Fibroblast of skin of scalp (primary cell): ENCODE measurements at regions not wholly inside any gene's neighbourhood (a gene's known extent, or its start where the extent isn't known, plus 50 kb on each side); places are given as distances from the start of the nearest gene placed in this dataset.
A peak's percentile ranks its signal among the peaks of the same experiment; 100 is the strongest.

Experiments
- DNase-seq: peaks from one replicate; pipeline ENCODE4 v3.0.0-alpha.2; 2013

DNA sequence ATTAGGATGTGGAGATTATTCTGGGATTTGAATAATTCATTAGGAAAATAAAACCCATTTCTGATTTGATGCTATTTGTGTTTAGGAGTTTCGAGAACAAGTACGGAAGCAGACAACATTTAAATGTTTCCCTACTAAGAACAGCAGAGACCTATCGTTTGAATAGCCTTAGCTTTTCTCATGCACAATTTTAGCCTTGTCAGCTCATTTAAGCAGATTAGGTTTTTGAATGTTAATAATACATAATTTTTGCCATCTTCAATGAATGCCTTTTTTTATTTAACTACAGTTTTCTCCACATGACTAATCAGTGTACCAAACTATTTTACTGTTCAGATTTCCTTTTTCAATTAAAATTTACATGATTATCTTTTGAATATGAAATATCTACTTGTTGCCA is 592.0 kb downstream of the BCKDHB start:
- no peak for DNase-seq

- DNase-seq: no peak
Observed at GRCh38 chr6:80696268-80696667, 589.8 kb downstream of the BCKDHB start.

GRCh38 chr6:80690551-80691131 is 584.2 kb downstream of the BCKDHB start:
- no peak for DNase-seq

DNA sequence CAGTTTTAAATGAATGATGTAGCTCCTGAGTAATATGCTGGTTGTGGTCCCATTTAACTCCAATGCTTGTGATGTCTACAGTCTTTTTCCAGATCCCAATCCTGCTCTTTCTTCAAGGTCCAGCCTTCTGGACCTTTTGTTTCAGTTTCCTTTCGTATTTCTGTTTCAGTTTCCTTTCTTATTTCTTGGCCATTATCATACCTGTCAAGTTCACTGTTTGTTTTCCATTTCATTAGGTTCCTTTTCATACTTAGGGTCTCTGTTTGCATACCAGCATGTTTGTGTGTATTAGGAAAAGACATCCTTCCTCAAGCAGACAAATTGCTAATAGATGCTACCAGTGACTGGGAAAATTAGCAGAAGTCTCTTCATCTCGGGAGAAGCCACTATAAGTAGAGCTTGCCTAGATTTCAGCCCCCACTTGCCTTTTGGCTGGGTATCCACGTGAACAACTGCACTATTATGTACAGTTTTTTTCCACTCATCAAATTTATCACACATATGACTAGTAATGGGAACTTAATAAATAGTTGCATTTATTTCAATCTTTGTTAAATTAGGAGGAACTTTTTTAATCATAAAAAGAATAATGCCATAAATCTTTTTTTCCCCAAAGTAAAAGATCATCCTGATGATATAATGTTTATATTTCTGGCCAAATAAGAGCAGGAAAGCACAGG is 583.4 kb downstream of the BCKDHB start:
- DNase-seq: no peak

GRCh38 chr6:80679992-80680391 is 573.5 kb downstream of the BCKDHB start:
- DNase-seq: no peak

- DNase-seq: no peak
Observed at GRCh38 chr6:80676386-80676785, 569.9 kb downstream of the BCKDHB start.

DNA sequence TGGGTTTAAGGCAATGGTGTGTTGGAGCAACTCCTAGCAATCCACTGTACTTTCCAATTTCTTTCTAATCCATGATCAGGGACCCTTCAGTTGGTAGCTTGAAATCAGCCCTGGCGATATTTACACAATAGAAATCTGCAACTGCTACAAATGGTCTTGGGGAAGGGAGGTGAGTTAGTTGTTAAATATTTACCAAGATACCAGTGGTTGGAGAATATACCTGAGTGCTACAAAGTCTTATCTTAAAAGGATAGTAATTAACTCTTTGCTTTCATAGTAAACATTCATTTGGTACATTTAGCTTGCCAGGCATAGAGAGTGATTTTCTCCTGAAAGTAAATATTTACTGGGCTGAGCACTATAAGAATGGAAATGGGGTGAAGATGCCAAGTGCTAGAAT is 568.2 kb downstream of the BCKDHB start:
- no peak for DNase-seq

GRCh38 chr6:80673367-80673766 is 566.9 kb downstream of the BCKDHB start:
- DNase-seq: no peak

- DNase-seq: no peak
Observed at GRCh38 chr6:80667006-80667405, 560.5 kb downstream of the BCKDHB start.

- no peak for DNase-seq
Observed at GRCh38 chr6:80658926-80659325, 552.5 kb downstream of the BCKDHB start.

DNA sequence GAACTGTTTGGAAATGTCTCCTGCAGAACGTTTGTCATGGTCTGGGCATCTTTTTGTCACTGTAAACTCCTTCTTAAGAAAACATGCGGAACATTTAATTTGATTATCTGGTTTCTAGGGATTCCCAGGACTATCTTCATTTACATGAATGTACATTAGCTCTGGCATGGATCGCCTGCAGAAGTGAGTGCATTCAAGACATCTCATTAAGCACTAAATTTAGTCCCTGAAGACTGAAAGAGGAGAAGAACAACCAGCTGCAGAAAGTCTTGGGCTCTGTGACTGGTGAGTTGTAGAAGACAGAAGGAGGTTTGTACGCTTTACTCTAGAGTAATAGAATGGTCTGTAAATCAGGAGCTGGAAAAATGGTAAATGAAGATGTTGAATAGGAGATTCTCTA is 540.7 kb downstream of the BCKDHB start:
- no peak for DNase-seq

DNA sequence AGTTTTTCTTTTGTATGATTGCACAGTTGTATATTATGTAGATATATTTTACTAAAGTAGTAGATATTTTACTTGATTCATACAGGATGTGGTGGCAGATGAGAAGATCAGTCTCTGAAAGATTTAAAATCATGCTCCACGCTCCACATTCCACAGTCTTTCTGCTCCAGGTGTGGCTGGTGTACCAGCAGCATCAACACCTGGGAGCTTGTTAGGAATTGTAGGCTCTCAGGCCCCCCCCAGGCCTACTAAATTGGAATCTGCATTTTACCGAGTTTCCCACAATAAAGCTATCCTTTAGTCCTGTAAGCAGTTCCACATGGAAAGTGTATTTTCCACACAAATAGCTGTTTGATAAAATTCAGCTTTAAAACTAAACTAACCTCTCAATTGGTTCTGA is 537.4 kb downstream of the BCKDHB start:
- DNase-seq: no peak

- peak; percentile 84 for DNase-seq
Observed at GRCh38 chr6:80642452-80642851, 536.0 kb downstream of the BCKDHB start.

GRCh38 chr6:80641591-80641990 is 535.1 kb downstream of the BCKDHB start:
- DNase-seq: no peak

DNA sequence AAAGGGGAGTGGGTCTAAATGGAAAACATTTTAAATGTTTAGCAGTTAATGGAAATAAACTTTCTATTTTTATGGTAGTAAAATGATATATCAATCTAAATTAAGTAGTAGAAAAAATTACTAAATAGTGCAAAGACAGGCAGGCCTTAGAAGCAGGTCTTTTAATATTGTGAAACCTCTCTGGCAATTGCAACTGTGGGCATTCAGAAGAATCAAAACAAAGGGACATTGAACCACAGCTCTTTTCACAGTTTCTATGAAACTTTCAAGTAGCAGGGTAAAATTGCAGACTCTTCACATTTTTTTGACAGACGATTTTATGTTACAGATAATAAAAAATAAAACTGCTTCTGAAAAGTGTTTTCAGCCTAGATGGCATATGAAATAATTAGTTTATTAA is 533.7 kb downstream of the BCKDHB start:
- DNase-seq: no peak

DNA sequence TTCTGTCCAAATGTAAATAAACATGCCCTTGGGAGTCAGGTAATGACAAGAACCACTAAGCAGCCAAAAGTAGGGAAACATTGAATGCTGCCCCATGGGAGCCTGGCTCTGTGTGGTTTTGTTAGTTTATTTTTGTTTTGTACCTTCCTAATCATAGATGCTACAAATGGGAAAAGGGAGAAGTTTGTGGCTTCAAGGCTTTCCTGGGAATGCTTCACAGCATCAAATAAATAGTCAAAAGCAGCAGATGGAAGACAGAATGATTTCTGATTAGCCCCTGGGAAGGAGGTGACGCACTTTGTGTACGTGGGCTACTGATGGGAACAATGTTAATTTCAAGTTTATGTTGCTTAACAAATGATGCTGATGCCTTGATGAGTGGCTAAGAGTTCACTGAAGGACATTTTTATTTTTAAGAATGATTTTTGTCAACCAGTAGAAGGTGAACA is 532.7 kb downstream of the BCKDHB start:
- DNase-seq: no peak

DNA sequence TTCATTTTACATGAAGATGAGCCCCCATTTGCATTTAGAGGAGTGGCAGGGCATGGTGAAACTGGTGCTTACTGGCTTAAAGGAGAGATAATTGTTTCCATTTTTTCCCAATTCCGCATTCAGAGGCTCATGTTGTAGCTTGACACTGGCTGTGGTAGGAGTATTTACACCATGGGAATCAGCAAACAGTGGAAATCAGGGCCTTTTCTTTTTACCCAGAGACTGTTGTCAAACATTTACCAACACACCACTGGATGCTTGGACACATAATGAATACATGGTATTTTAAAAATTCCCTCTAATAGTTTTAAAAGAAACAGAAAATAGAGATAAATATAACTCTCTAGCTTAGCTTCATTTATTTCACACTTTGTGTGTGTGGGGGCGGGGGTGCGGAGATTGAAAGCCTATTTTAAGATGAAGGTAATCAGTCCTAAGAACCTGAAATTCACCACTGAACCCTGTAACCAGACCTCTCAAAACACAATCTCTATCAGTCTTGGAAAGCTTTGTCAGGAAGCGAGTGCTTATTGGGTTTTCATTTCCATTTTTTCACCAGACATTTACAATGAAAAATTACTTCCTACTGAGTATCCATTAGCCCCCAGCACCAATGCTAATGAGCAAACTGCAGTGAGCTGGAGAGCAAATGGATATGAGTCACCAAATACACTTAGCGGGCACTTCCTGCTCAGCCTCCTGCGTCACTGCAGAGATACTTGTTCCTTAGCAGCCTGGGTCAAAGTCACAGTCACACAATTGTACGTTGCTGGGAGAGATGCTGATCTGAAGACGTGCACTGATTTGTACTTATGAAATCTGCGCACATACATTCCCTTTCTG is 532.0 kb downstream of the BCKDHB start:
- peak; percentile 84 for DNase-seq

DNA sequence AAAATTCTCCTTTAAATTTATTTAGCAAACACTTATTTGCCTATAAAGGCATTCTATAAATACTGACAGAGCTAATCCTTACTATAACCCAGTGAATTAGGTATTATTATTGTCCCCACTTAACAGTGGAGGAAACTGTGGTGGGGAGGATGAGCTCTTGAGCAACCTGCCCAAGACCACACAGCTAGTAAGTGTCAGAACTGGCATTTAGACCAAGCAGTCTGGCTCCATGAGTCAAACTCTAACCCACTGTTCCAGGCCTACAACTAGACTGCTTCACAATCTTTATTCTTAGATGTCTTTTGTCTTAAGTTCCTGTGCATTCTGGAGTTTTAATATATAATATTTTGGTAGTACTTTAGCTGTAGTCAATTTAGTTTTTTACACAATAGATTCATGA is 530.8 kb downstream of the BCKDHB start:
- peak; percentile 66 for DNase-seq

GRCh38 chr6:80636689-80637088 is 530.2 kb downstream of the BCKDHB start:
- DNase-seq: peak; percentile 47

DNA sequence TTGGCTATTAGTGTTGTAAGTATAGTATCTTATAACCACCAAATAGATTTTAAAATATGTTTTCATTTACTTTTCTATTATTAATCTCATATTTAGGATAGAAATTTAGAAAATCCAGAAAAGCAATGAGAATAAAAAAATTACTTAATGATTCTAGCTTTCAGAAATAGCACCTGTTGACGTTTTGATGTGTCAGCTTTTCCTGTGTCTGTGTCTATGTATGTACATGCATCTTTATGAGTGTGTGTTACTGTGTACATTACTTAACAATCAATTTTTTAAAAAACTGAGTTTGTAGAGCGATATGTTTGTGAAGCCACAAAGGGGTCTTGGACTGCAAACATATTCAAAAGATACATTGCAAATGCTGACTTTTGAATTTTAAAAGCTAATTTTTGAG is 526.9 kb downstream of the BCKDHB start:
- DNase-seq: no peak

GRCh38 chr6:80625405-80625804 is 518.9 kb downstream of the BCKDHB start:
- no peak for DNase-seq

DNA sequence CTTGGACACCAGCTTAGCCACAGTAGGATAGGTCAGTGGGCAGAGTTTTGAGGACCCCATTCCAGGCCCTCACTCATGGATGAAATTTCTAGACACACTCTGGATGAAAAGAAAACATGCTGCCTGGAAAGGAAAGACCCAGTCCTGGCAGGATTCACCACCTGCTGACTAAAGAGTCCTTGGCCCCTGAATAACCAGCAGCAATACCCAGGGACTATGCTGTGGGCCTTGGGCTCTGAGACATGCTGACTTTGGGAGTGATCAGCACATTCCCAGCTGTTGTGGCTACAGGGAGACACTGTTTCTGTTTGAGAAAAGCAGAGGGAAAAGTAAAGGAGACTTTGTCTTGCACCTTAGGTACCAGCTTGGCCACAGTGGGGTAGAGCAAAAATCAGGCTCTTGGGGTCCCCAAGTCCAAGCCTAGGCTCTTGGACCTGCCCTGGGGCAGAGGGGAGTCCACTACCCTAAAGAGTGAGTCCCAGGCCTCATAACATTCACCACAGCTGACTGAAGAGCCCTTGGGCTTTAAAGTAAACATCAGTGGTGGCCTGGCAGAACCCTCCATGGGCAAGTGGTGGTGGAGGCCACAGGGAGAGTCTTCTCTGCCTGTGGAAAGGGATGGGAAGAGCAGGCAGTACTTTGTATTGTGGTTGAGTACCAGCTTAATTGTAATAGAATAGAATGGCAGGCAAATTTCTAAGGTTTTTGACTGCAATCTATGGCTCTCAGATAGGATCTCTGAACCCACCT is 516.8 kb downstream of the BCKDHB start:
- no peak for DNase-seq

GRCh38 chr6:80622641-80623040 is 516.2 kb downstream of the BCKDHB start:
- DNase-seq: no peak
